Endothelial cell of umbilical vein (primary cell): ENCODE measurements at regions not wholly inside any gene's neighbourhood (a gene's known extent, or its start where the extent isn't known, plus 50 kb on each side); places are given as distances from the start of the nearest gene placed in this dataset.

Experiments
- BruUV-seq: library from RNA; stranded (reverse); fragments of 400-500 nt; replicated peaks from 2 replicates; lab custom pipeline; 2021; lab: Mats Ljungman, UMichigan
- CTCF ChIA-PET: fragments of 300-600, 350-600 bp; sonication (Branson Sonifier 250); formaldehyde crosslinking; loops from one replicate; lab custom pipeline; 2021; ENCODE audit warnings: antibody characterized with exemption, inconsistent platforms; lab: Charles Lee
- POLR2A ChIA-PET: fragments of 300-600, 350-600 bp; sonication (Branson Sonifier 250); formaldehyde crosslinking; loops from one replicate; lab custom pipeline; 2021; ENCODE audit warnings: antibody characterized with exemption, inconsistent platforms; lab: Charles Lee
- DNase-seq: peaks from one replicate; pipeline ENCODE4 v3.0.0-alpha.2; 2011; ENCODE audit warnings: low read depth, low spot score
- FAIRE-seq: peaks from 2 replicates; lab custom pipeline; 2011; peaks lifted over from hg19 to GRCh38; lab: Jason Lieb, UNC
- H2AFZ ChIP-seq: 2 replicates; pipeline ENCODE4 v1.6.0; 2012; ENCODE audit warnings: low read depth, low read length, control low read depth, inconsistent platforms
- H3K27ac ChIP-seq: 2 replicates; pipeline ENCODE4 v1.5.1; 2011; ENCODE audit warnings: low read depth, mild to moderate bottlenecking, control low read depth, low read length, moderate library complexity; ENCODE audit not compliant: insufficient read depth
- H3K27me3 ChIP-seq, 2 experiments: 2 replicates each; pipeline versions ENCODE4 v1.6.0 to v1.6.1; 2011; ENCODE audit warnings: low read length in 2 of 2, mixed read lengths in 1 of 2; ENCODE audit not compliant: control insufficient read depth in 2 of 2, insufficient read depth in 2 of 2
- H3K36me3 ChIP-seq, 2 experiments: 2 replicates in 1 of 2; 3 replicates in 1 of 2; pipeline ENCODE4 v1.5.1; 2011; ENCODE audit warnings: low read length in 2 of 2, mild to moderate bottlenecking in 1 of 2, moderate library complexity in 1 of 2; ENCODE audit not compliant: control insufficient read depth in 2 of 2, insufficient read depth in 2 of 2; ENCODE audit errors: extremely low read depth in 1 of 2
- H3K4me1 ChIP-seq: 3 replicates; pipeline ENCODE4 v1.5.1; 2011; ENCODE audit warnings: mild to moderate bottlenecking, low read length; ENCODE audit not compliant: control insufficient read depth, insufficient read depth; ENCODE audit errors: extremely low read depth
- H3K4me2 ChIP-seq: 2 replicates; pipeline ENCODE4 v1.6.1; 2011; ENCODE audit warnings: low read length, control low read depth, mixed read lengths; ENCODE audit not compliant: insufficient read depth
- H3K4me3 ChIP-seq, 3 experiments: fragments of 200-600 bp in 1 of 3; sonication (generic), shearing (Covaris generic) in 1 of 3; replicated peaks in 1 of 3; 2 replicates each; pipeline ENCODE4 v1.5.1; 2011 to 2016; ENCODE audit warnings: control low read depth in 3 of 3, low read length in 3 of 3, mild to moderate bottlenecking in 2 of 3, inconsistent platforms in 1 of 3, low read depth in 1 of 3, moderate library complexity in 1 of 3; ENCODE audit not compliant: insufficient read depth in 1 of 3
- H3K79me2 ChIP-seq: 2 replicates; pipeline ENCODE4 v1.6.0; 2012; ENCODE audit warnings: low read length, inconsistent platforms; ENCODE audit not compliant: control insufficient read depth, insufficient read depth
- H3K9ac ChIP-seq: replicated peaks from 2 replicates; pipeline ENCODE3; 2011; ENCODE audit warnings: low read length, control low read depth; ENCODE audit not compliant: insufficient read depth; ENCODE audit errors: extremely low read depth
- H3K9me1 ChIP-seq: replicated peaks from 3 replicates; pipeline ENCODE4 v1.6.0; 2011; ENCODE audit warnings: mild to moderate bottlenecking, low read length; ENCODE audit not compliant: control insufficient read depth, insufficient read depth; ENCODE audit errors: extremely low read depth
- H3K9me3 ChIP-seq: replicated peaks from 2 replicates; pipeline ENCODE4 v1.5.1; 2012; ENCODE audit warnings: low read length, inconsistent platforms; ENCODE audit not compliant: control insufficient read depth, insufficient read depth
- H4K20me1 ChIP-seq: replicated peaks from 2 replicates; pipeline ENCODE3; 2011; ENCODE audit warnings: mild to moderate bottlenecking, low read length; ENCODE audit not compliant: control insufficient read depth, insufficient read depth; ENCODE audit errors: extremely low read depth
- EZH2 ChIP-seq: IDR thresholded peaks from 2 replicates; pipeline ENCODE4 v1.6.1; 2012; ENCODE audit warnings: borderline replicate concordance, low read depth, mild to moderate bottlenecking, moderate library complexity, low read length, inconsistent platforms; ENCODE audit not compliant: severe bottlenecking
- FOS ChIP-seq: IDR thresholded peaks from 2 replicates; pipeline ENCODE4 v1.6.1; 2011; ENCODE audit warnings: mild to moderate bottlenecking, low read length, moderate library complexity, borderline replicate concordance; ENCODE audit not compliant: insufficient read depth
- MAX ChIP-seq: IDR thresholded peaks from 2 replicates; pipeline ENCODE4 v1.6.1; 2011; ENCODE audit not compliant: insufficient read depth, insufficient read length
- dilution Hi-C: fragments of 300-500 bp; cut with MboI; formaldehyde crosslinking; loops from one replicate; pipeline ENCODE4 v1.15.0; 2019; ENCODE audit warnings: low sequenced_read_pairs; ENCODE audit not compliant: extremely low pct_ligation_motif_present
- intact Hi-C: fragments of 100-400 bp; cut with micrococcal nuclease; formaldehyde crosslinking; loops from one replicate; pipeline ENCODE4 v1.10.0; 2022

GRCh38 chr6:147071776-147072175 lies 132.4 kb upstream of the STXBP5 start:
- dilution Hi-C loops, result no loop called here
- CTCF ChIA-PET, result interaction anchor here (1.5 kb wide), 1 partner anchor 21 kb away, joined by 3 read pairs; no protein-coding TSS in a partner anchor
- intact Hi-C loops, result loop anchor here (10.0 kb wide), 1 partner anchor 217 kb away; no protein-coding TSS in a partner anchor
- H3K79me2 ChIP-seq, result no peaks in the 10 kb centered on the region
- no peaks in the 10 kb centered on the region for H3K36me3 ChIP-seq
- H3K27ac ChIP-seq, result no peak overlapping the region
- no TSS peak for BruUV-seq
- POLR2A ChIA-PET, result no interaction called here
- DNase-seq (no peak), FAIRE-seq (no peak)
- H3K27me3 ChIP-seq, result no peaks in the 10 kb centered on the region
- H3K4me1 ChIP-seq, result no peaks in the 10 kb centered on the region
- no peak overlapping the region for H3K9ac ChIP-seq
- no peaks in the 10 kb centered on the region for H3K9me3 ChIP-seq
- H3K9me1 ChIP-seq, result no peaks in the 10 kb centered on the region
- H3K4me2 ChIP-seq, result no peak overlapping the region
- H2AFZ ChIP-seq, result no peak overlapping the region
- TF ChIP-seq EZH2, result no peak
- H4K20me1 ChIP-seq, result no peaks in the 10 kb centered on the region
- no peak overlapping the region for H3K4me3 ChIP-seq

DNA sequence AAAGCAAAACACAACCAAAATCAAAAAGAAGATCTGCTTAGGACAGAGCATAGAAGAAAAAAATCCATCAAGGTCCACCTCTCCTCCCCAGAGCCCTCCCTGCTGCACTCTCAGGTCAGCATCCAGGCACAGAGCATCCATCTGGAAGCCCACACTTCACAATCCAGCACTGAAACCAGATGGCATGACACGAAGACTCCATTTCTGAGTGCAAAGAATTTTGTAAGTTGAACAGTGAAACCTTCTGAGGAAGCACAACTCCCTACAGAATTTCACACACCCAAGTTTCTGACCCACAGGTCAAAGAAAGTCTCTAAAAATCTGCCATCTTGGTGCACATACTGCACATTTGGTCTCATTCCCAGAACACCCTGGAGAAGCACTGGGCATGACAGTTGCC lies 128.8 kb upstream of the STXBP5 start:
- POLR2A ChIA-PET, result no interaction called here
- H2AFZ ChIP-seq, result no peak overlapping the region
- BruUV-seq, result no TSS peak

More for the DNA sequence above, 128.8 kb upstream of the STXBP5 start:
- Histone ChIP-seq H3K9me3 (no peaks in the 10 kb centered on the region), H3K9me1 (no peaks in the 10 kb centered on the region), H3K4me1 (no peaks in the 10 kb centered on the region), H3K4me2 (no peak overlapping the region), H3K27me3 (no peaks in the 10 kb centered on the region), H3K4me3 (no peak overlapping the region), H4K20me1 (no peaks in the 10 kb centered on the region), H3K9ac (no peak overlapping the region), H3K27ac (no peak overlapping the region), H3K36me3 (no peaks in the 10 kb centered on the region), H3K79me2 (no peaks in the 10 kb centered on the region)
- FAIRE-seq (no peak), DNase-seq (no peak)
- TF ChIP-seq MAX (no peak), FOS (no peak)
- CTCF ChIA-PET, result no interaction called here
- dilution Hi-C loops (no loop called here), intact Hi-C loops (loop anchor here (10.0 kb wide), 1 partner anchor 221 kb away; no protein-coding TSS in a partner anchor)
